HT-29 (cell line): ENCODE measurements at regions not wholly inside any gene's neighbourhood (a gene's known extent, or its start where the extent isn't known, plus 50 kb on each side); places are given as distances from the start of the nearest gene placed in this dataset.
"Not testable (repeated sequence)": the region's sequence is repeated elsewhere in the genome, so short reads cannot be mapped to it uniquely, and the experiment has no call there.

Source experiments
- DNase-seq: peaks from one replicate; pipeline ENCODE4 v3.0.0-alpha.2; 2015; ENCODE audit warnings: low spot score

- not testable (repeated sequence) for DNase-seq
Observed at GRCh38 chr18:14606546-14606945, 63.1 kb upstream of the POTEC start.

DNA sequence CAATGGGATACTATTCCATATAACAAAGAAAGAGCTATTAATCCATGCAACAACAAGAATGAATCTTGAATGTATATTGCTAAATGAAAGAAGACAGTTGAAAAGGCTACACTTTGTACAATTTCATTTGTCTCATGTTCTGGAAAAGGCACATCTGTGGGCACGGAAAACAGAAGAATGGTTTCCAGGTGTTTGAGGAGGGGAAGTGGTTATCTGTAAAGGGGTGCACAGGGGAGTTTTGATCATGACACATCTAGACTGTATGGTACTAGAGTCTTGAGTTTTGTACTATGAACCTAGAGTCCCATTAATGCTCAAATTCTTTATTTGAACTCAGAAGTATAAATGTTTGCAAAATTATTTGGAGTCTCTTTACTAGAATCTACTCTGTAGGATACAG lies 64.0 kb upstream of the POTEC start:
- not testable (repeated sequence) for DNase-seq

DNA sequence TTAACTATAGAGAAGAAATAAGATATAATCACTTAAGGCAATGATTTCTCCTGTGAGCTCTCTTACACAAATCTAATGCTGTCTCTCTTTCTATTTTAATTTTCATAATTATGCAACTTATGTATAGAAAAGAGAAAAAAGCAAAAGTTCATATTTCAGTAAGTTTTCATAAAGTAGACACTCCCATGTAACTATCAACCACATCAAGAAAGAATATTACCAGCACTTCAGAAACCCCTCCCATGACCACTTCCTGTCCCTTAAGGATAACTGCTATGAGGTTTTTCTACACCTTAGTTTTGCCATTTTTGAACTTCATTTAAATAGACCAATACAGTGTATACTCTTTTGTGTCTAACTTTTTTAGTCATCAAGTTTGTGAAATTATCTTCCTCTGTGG lies 69.0 kb upstream of the POTEC start:
- DNase-seq: not testable (repeated sequence)

DNA sequence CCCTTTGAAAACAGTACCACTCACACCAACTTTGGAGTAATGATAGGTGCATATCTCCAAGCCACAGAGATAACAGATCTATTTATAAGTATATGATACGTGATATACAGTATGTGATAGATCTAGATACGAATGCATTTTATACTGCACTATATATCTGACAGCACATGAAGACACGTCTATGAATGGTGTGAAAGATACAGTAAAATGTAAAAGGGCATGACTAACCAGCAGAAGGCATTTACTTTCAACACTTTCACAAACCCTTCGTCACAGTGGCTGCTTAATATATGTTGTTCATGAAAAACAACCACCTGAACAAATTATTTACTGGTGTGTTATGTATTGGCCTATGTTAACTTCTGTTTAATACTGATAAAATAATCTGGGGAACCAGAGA lies 71.1 kb upstream of the POTEC start:
- not testable (repeated sequence) for DNase-seq

DNA sequence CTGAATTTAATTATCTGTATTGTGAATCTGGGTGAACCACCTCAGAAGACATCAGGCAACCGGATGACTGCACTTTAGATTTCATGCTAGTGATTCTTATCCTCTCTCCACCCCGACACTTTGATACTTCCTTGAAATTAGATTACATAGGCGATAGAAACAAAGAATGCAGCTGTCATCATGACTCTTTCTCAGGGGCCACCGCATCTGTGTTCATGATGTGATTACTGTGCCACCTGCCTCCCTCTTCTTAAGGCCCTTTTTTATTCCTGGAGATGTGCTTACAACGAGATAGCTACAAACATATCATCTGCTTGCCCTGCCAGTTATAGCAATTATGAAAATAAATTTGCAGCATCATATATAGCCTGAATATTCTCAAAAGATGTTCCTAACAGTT lies 83.9 kb upstream of the POTEC start:
- DNase-seq: not testable (repeated sequence)

DNA sequence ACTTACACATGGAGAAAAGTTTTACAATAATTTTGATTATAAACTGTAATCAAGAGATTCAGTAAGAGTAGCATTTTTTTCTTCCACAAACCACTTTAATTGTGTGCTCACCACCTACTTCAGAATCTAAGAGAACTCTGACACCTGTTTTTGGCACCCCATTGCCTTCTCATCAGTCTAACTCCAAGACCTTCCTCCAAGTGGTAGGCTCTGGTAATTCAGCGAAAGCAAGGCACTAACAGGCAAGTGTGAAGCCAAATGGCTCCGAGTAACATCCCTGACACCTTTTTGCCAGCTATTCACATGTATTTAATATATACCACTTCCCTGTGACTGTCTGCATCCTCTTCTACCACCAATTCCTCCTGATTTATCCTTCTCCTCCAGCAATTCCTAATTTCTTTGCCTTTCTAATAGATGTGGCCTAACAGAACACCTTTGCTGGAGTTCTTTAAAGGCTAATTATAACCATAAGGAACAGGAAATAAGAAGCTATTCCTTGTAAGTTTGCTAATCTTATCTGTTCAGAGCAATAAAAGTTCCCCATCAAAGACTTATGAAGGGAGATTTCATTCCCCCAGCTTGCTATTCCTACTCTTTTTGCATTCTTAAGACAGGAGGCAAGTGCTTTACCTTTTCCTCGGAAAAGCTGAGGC lies 85.1 kb upstream of the POTEC start:
- peak; percentile 12 for DNase-seq

DNA sequence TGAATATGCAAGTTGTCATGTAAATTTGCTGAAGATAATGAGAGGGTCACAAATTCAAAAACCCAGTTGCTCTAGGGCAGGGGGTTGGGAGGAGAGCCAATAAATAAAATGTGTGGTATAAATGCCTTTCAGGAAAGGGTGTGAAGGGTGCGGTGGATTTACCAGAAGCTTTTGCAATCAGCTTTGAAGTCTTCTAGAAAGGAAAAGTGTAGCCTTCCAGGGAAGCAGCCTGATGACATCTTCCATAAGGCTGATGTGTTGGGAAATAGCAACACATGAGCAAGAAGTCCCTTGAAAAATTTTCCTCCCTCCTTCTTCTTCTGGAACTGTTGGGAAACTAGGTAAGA lies 85.6 kb upstream of the POTEC start:
- DNase-seq: not testable (repeated sequence)

- not testable (repeated sequence) for DNase-seq
Observed at GRCh38 chr18:14632976-14633375, 89.6 kb upstream of the POTEC start.

GRCh38 chr18:14638008-14638407 lies 94.6 kb upstream of the POTEC start:
- DNase-seq: not testable (repeated sequence)

GRCh38 chr18:14641121-14641520 lies 97.7 kb upstream of the POTEC start:
- not testable (repeated sequence) for DNase-seq

- not testable (repeated sequence) for DNase-seq
Observed at GRCh38 chr18:14643715-14644290, 100.4 kb upstream of the POTEC start.

DNA sequence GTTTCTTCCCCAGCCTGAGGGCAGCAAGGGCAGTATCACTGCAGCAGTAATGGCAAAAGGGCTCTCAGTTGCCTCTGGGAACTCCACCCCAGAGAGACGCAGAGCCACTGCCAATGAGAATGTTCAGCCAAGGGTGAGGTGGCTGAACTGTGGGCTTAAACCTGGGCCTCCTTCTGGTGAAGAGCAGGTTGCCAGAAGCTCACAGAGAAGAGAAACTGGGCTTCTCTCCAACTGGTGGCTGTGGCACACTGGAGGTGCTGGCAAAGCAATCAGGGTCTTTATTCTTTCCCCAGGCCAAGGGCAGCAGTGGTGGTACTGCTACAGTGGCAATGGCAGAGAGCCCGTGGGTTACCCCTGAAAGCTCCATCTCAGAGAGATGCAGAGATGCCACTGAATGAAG lies 54.9 kb upstream of the ANKRD30B start:
- DNase-seq: not testable (repeated sequence)

GRCh38 chr18:14693882-14694281 lies 54.1 kb upstream of the ANKRD30B start:
- not testable (repeated sequence) for DNase-seq

DNA sequence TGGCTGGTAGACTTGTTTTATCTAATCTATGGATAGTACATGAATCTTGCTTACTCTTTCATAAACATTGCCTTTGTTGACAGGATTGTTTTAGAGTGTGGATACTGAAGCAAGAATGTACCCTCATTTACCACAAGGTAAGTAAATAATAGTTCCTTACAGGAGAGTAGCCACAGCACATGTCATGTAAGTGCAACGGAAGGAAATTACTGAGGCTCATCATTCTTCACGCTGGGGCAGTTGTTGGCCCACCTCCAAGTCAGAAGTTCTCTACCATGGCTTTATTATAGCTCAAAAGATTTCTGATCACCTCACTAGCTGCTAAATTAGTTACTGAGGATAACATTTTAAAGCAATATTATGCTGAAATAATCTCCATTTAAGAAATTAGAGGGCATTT lies 50.0 kb upstream of the ANKRD30B start:
- not testable (repeated sequence) for DNase-seq
